T-cell (primary cell): ENCODE measurements at regions not wholly inside any gene's neighbourhood (a gene's known extent, or its start where the extent isn't known, plus 50 kb on each side); places are given as distances from the start of the nearest gene placed in this dataset.
A peak's percentile ranks its signal among the peaks of the same experiment; 100 is the strongest.
"Not testable (repeated sequence)": the region's sequence is repeated elsewhere in the genome, so short reads cannot be mapped to it uniquely, and the experiment has no call there.

Source experiments
- ATAC-seq, 4 experiments: fragments of 200-7000 bp in 3 of 4; fragments of 150-1000 bp in 1 of 4; cut with Tn5 transposase; replicated peaks in 1 of 4; 1 replicate in 3 of 4; 2 replicates in 1 of 4; pipeline ENCODE4 v1.10.0; 2021; ENCODE audit warnings: moderate library complexity in 3 of 4, mild to moderate bottlenecking in 2 of 4, moderate number of reproducible peaks in 1 of 4
- CTCF ChIA-PET, 2 donors: fragments of 300-600 bp; sonication (Branson Sonifier 250); formaldehyde crosslinking; loops; one replicate each; lab custom pipeline; 2022; ENCODE audit warnings: antibody characterized with exemption in 2 of 2; lab: Charles Lee
- POLR2A ChIA-PET, 2 donors: fragments of 300-600 bp; sonication (Branson Sonifier 250); formaldehyde crosslinking; loops; one replicate each; lab custom pipeline; 2022; ENCODE audit warnings: antibody characterized with exemption in 2 of 2; lab: Charles Lee
- DNase-seq, 35 experiments: peaks; one replicate each; pipeline versions ENCODE4 v3.0.0 to v3.0.0-alpha.2; 2013 to 2023
- H3K27ac ChIP-seq: one replicate; pipeline ENCODE4 v1.5.1; 2013; ENCODE audit warnings: low read length
- H3K27me3 ChIP-seq, 2 experiments: replicated peaks in 1 of 2; 1 replicate in 1 of 2; 2 replicates in 1 of 2; pipeline versions ENCODE4 v1.6.1 to v1.7.0; 2013; ENCODE audit warnings: low read length in 1 of 2, mixed read lengths in 1 of 2; ENCODE audit not compliant: control insufficient read depth in 2 of 2, insufficient read depth in 2 of 2; ENCODE audit errors: extremely low read depth in 1 of 2
- H3K36me3 ChIP-seq, 2 donors: 1 replicate in 1 of 2; 2 replicates in 1 of 2; pipeline versions ENCODE4 v1.6.1 to v1.7.0; 2013; ENCODE audit warnings: low read length in 1 of 2; ENCODE audit not compliant: control insufficient read depth in 2 of 2, insufficient read depth in 1 of 2; ENCODE audit errors: extremely low read depth in 1 of 2
- H3K4me1 ChIP-seq, 2 experiments: 1 replicate in 1 of 2; 2 replicates in 1 of 2; pipeline versions ENCODE4 v1.6.1 to v1.7.0; 2013; ENCODE audit warnings: low read length in 2 of 2, mixed read lengths in 1 of 2; ENCODE audit not compliant: insufficient read depth in 2 of 2, control insufficient read depth in 1 of 2; ENCODE audit errors: extremely low read depth in 1 of 2
- H3K4me3 ChIP-seq, 2 donors: 1 replicate in 1 of 2; 2 replicates in 1 of 2; pipeline versions ENCODE4 v1.5.1 to v1.7.0; 2013; ENCODE audit warnings: mild to moderate bottlenecking in 2 of 2, low read length in 1 of 2, moderate library complexity in 1 of 2; ENCODE audit not compliant: control insufficient read depth in 1 of 2; ENCODE audit errors: extremely low read depth in 1 of 2
- H3K9me3 ChIP-seq: 2 replicates; pipeline ENCODE4 v1.7.0; 2013
- H3K27ac Mint-ChIP-seq, 2 donors: one replicate each; pipeline ENCODE4 v1.8.0; 2020 to 2021; ENCODE audit warnings: mild to moderate bottlenecking in 2 of 2, mixed read lengths in 2 of 2
- H3K27me3 Mint-ChIP-seq, 2 donors: one replicate each; pipeline ENCODE4 v1.8.0; 2021 to 2022; ENCODE audit warnings: mixed read lengths in 2 of 2
- H3K36me3 Mint-ChIP-seq: one replicate; pipeline ENCODE4 v1.8.0; 2021; ENCODE audit warnings: mixed read lengths
- H3K4me1 Mint-ChIP-seq, 3 donors: one replicate each; pipeline ENCODE4 v1.8.0; 2020 to 2022; ENCODE audit warnings: mixed read lengths in 3 of 3, mild to moderate bottlenecking in 1 of 3
- H3K4me3 Mint-ChIP-seq, 3 donors: one replicate each; pipeline ENCODE4 v1.8.0; 2020 to 2022; ENCODE audit warnings: mild to moderate bottlenecking in 3 of 3, mixed read lengths in 3 of 3, moderate library complexity in 3 of 3
- H3K9me3 Mint-ChIP-seq, 3 donors: one replicate each; pipeline ENCODE4 v1.8.0; 2020 to 2022; ENCODE audit warnings: mixed read lengths in 3 of 3
- WGBS: methylation state at CpG from one replicate; pipeline ENCODE4 v1.1.5; 2013; ENCODE audit warnings: missing lambda C conversion rate; ENCODE audit not compliant: insufficient coverage; 5-methylcytosine and 5-hydroxymethylcytosine counted together

DNA sequence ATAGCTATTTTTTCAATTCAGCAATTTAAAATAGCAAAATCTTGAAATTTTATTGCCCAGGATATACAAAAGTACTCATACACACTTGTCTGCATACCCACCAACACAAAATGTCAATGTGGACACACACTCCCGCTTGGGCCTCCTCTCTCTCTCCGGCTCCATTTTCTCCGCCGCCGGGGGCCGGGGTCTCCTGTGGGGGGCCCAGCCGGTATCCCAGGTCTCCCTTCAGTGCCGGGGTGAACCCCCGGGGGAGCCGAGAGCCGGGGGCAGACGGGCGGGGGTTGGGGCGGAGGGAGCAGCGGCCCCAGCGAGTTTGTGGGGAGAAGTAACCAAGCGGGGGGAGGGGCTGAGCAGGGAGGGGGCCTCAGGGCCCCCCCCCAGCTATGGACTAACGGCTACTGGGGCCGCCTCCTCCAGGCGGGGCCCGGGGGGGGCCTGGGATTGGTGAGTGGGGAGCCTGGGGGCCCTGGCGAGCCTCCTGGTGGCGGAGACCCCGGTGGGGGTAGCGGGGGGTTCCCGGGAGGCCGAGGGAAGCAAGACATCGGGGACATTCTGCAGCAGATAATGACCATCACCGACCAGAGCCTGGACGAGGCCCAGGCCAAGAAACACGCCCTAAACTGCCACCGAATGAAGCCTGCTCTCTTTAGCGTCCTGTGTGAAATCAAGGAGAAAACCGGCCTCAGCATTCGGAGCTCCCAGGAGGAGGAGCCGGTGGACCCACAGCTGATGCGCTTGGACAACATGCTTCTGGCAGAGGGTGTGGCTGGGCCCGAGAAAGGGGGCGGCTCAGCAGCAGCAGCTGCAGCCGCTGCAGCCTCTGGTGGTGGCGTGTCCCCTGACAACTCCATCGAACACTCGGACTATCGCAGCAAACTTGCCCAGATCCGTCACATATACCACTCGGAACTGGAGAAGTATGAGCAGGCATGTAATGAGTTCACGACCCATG, 56.6 kb downstream of the CHST2 start:
- H3K36me3 ChIP-seq, H3K4me3 ChIP-seq, H3K27ac Mint-ChIP-seq, H3K36me3 Mint-ChIP-seq, H3K27ac ChIP-seq, ATAC-seq, H3K4me3 Mint-ChIP-seq, H3K9me3 ChIP-seq, DNase-seq, POLR2A ChIA-PET, H3K27me3 ChIP-seq, H3K27me3 Mint-ChIP-seq: not testable (repeated sequence)
- Mint-ChIP-seq H3K9me3 (peaks cover 3 to 15% (median 11%) of the 10 kb centered on the region in 3 donors), H3K4me1 (peaks cover 49 to 57% (median 52%) of the 10 kb centered on the region in 3 donors)
- WGBS, result 95% methylated on average over 24 of the region's 47 CpGs
- H3K4me1 ChIP-seq, result peaks cover 18 to 24% of the 10 kb centered on the region in 2 experiments
- CTCF ChIA-PET, result interaction anchor here in 1 of 2 donors (1.1 kb wide), 1 partner anchor 25 kb away, joined by 3 read pairs; no protein-coding TSS in a partner anchor

- ChIA-PET POLR2A (interaction anchor here (0.5 to 0.7 kb wide), 4 partner anchors 120 to 1841 kb away, joined by 3 to 9 read pairs (median 6); no protein-coding TSS in a partner anchor), CTCF (interaction anchor here in 1 of 2 donors (0.7 kb wide), 1 partner anchor 16 kb away, joined by 3 read pairs; no protein-coding TSS in a partner anchor)
- peaks cover 39 to 42% (median 41%) of the 10 kb centered on the region in 3 donors for H3K4me1 Mint-ChIP-seq
- H3K9me3 Mint-ChIP-seq, result peaks cover 3 to 16% (median 7%) of the 10 kb centered on the region in 3 donors
- H3K36me3 Mint-ChIP-seq, ATAC-seq, H3K27ac ChIP-seq, H3K27me3 Mint-ChIP-seq, DNase-seq, H3K9me3 ChIP-seq, H3K27me3 ChIP-seq, H3K4me3 ChIP-seq, H3K36me3 ChIP-seq, H3K4me3 Mint-ChIP-seq: not testable (repeated sequence)
- peak overlapping the region in 1 of 2 donors; percentile 17 for H3K27ac Mint-ChIP-seq
- H3K4me1 ChIP-seq, result peaks cover 10 to 12% of the 10 kb centered on the region in 2 experiments
- WGBS, result 80% methylated on average over 1 of the region's 6 CpGs
Measured at GRCh38 chr3:143177965-143178364, 58.4 kb downstream of the CHST2 start.

GRCh38 chr3:143178775-143179548, 59.4 kb downstream of the CHST2 start:
- H3K9me3 Mint-ChIP-seq, H3K4me3 Mint-ChIP-seq, H3K27ac Mint-ChIP-seq, H3K27me3 Mint-ChIP-seq, H3K36me3 ChIP-seq, H3K36me3 Mint-ChIP-seq, DNase-seq, H3K27me3 ChIP-seq, H3K27ac ChIP-seq, H3K4me3 ChIP-seq, ATAC-seq, H3K9me3 ChIP-seq: not testable (repeated sequence)
- POLR2A ChIA-PET, result interaction anchor here in 1 of 2 donors (0.7 kb wide), 2 partner anchors 1057 to 1842 kb away, joined by 7 to 9 read pairs; no protein-coding TSS in a partner anchor
- peaks cover 33 to 42% (median 41%) of the 10 kb centered on the region in 3 donors for H3K4me1 Mint-ChIP-seq
- CTCF ChIA-PET, result interaction anchor here in 1 of 2 donors (0.7 kb wide), 1 partner anchor 15 kb away, joined by 3 read pairs; no protein-coding TSS in a partner anchor
- WGBS, result no CpG with 5 or more reads among the region's 3 CpGs
- peaks cover 9 to 11% of the 10 kb centered on the region in 2 experiments for H3K4me1 ChIP-seq

DNA sequence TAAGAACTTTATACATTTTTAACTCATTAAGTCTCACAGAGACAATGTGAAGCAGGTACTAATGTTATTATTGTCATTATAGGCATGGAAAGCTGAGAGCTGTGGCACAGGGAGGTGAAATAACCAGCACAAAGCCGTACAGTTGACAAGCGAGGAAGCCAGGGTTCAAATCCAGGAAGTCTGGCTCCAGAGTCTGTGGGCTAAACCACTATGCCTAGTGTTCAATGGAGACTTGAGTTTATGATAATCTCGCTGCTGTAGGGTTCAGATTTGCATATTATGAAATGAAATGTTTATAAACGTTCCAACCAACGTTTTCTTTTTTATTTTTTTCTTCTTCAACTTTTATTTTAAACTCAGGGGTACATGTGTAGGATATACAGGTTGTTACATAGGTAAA, 60.0 kb downstream of the CHST2 start:
- ATAC-seq (no peak), DNase-seq (no peak)
- ChIA-PET CTCF (no interaction called here), POLR2A (no interaction called here)
- Mint-ChIP-seq H3K27ac (no peak overlapping the region), H3K27me3 (no peaks in the 10 kb centered on the region), H3K9me3 (peaks cover 0 to 6% (median 3%) of the 10 kb centered on the region in 3 donors), H3K4me3 (no peak overlapping the region), H3K4me1 (peaks cover 27 to 39% (median 37%) of the 10 kb centered on the region in 3 donors), H3K36me3 (peaks cover 5% of the 10 kb centered on the region)
- Histone ChIP-seq H3K9me3 (no peaks in the 10 kb centered on the region), H3K4me3 (no peak overlapping the region), H3K36me3 (no peaks in the 10 kb centered on the region), H3K27me3 (no peaks in the 10 kb centered on the region), H3K4me1 (peaks cover 7 to 10% of the 10 kb centered on the region in 2 experiments), H3K27ac (no peak overlapping the region)
- 30% methylated on average over 2 of the region's 5 CpGs for WGBS

DNA sequence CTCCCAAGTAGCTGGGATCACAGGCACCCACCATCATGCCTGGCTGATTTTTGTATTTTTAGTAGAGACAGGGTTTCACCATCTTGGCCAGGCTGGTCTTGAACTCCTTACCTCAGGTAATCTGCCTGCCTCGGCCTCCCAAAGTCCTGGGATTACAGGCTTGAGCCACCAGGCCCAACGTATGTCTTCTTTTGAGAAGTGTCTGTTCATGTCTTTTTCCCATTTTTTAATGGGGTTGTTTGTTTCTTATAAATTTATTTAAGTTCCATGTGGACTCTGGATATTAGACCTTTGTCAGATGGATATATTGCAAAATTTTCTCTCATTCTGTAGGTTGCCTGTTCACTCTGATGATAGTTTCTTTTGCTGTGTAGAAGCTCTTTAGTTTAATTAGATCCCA, 61.3 kb downstream of the CHST2 start:
- POLR2A ChIA-PET, H3K27me3 Mint-ChIP-seq: not testable (repeated sequence)
- peak overlapping the region in 1 of 2 donors; percentile 34 for H3K27ac Mint-ChIP-seq

DNA sequence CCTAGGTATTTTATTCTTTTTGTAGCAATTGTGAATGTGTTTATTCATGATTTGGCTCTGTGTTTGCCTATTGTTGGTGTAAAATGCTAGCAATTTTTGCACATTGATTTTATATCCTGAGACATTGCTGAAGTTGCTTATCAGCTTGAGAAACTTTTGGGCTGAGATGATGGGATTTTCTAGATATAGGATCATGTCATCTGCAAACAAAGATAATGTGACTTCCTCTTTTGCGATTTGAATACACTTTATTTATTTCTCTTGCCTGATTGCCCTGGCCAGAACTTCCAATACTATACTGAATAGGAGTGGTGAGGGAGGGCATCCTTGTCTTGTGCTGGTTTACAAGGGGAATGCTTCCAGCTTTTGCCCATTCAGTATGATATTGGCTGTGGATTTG, 62.4 kb downstream of the CHST2 start:
- CTCF ChIA-PET, H3K4me3 ChIP-seq, DNase-seq, H3K9me3 ChIP-seq, POLR2A ChIA-PET, H3K27me3 Mint-ChIP-seq, H3K27me3 ChIP-seq, ATAC-seq, H3K4me1 ChIP-seq, H3K9me3 Mint-ChIP-seq, H3K36me3 Mint-ChIP-seq, H3K27ac Mint-ChIP-seq, H3K27ac ChIP-seq, H3K4me3 Mint-ChIP-seq, H3K36me3 ChIP-seq: not testable (repeated sequence)
- peaks cover 16 to 30% (median 27%) of the 10 kb centered on the region in 3 donors for H3K4me1 Mint-ChIP-seq
- WGBS, result no CpG with 5 or more reads among the region's 1 CpG

More for the DNA sequence above, 61.3 kb downstream of the CHST2 start:
- H3K36me3 ChIP-seq, CTCF ChIA-PET, H3K4me3 ChIP-seq, H3K36me3 Mint-ChIP-seq, ATAC-seq, H3K27ac ChIP-seq, DNase-seq, H3K4me1 ChIP-seq, H3K27me3 ChIP-seq, H3K9me3 Mint-ChIP-seq, H3K9me3 ChIP-seq, H3K4me3 Mint-ChIP-seq: not testable (repeated sequence)
- no CpG with 5 or more reads among the region's 2 CpGs for WGBS
- H3K4me1 Mint-ChIP-seq, result peaks cover 16 to 30% (median 27%) of the 10 kb centered on the region in 3 donors
